ENCODE measurements at regions not wholly inside any gene's neighbourhood (a gene's known extent, or its start where the extent isn't known, plus 50 kb on each side); places are given as distances from the start of the nearest gene placed in this dataset.
"Not testable (repeated sequence)": the region's sequence is repeated elsewhere in the genome, so short reads cannot be mapped to it uniquely, and the experiment has no call there.

DNA sequence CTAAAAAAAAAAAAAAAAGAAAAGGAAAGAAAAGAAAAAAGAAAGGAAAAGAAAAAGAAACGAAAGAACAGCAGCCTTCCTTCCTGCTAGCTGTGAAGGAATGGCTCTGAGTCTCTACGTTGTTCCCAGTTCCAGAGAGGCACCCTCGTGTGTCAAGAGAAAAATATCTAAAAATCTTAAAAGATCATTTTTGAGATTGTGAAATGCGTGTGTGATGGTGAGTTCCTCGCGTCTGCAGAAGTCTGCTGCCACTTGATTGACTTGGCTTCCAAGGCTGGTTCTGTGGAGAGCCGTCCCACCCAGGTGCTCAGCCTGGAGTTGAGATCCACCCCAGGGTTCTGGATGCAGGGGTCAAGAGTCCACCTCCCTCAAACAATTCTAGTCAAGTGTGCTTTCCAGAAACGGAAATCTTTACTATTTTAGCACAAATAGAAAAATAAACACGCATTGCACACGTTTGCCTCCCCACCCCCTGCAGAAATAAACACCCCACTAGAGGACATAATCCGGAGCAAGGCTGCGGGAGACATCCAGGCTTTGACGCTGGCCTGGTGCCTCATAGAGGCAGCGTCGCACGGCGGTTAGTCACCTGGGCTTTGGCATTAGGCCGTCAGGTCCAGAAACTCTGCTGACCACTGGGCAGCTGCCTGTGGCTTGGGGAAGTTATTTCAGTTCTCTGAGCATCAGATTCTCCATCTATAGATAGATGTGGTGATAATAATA lies 265.4 kb downstream of the FAM43A start:
- no peak for DNase-seq

DNA sequence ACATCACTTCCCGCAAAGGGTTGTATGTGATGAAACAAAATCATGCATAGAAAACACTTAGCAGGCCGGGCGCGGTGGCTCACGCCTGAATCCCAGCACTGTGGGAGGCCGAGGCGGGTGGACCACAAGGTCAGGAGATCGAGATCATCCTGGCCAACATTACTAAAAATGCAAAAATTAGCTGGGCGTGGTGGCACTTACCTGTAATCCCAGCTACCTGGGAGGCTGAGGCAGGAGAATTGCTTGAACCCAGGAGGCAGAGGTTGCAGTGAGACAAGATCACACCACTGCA lies 265.9 kb downstream of the FAM43A start:
- DNase-seq: not testable (repeated sequence)

DNA sequence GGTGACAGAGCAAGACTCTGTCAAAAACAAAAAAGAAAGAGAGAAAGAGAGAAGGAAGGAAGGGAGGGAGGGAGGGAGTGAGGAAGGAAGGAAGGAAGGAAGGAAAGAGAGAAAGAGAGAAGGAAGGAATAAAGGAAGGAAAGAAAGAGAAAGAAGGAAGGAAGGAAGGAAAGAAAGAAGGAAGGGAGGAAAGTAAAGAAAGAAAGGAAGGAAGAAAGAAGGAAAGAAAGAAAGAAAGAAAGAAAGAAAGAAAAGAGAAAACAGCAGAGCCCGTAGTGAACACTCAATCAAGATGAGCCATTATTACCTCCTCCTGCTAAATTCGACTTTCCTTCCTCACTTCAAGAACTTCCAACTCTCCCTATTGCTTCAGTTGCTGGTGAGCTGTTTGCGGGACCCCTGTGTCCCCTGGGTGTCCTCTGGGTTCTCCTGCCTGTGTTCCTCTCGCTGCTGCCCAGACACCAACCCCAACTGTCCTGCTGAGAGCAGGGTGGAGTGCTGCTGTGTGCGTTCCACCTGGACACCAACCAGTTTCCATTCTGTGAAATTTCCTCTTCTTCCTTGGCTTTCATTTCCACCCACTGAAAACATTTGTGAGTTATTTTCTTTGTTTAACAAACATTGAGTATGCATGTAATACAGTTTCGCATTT lies 266.4 kb downstream of the FAM43A start:
- no peak for DNase-seq

DNA sequence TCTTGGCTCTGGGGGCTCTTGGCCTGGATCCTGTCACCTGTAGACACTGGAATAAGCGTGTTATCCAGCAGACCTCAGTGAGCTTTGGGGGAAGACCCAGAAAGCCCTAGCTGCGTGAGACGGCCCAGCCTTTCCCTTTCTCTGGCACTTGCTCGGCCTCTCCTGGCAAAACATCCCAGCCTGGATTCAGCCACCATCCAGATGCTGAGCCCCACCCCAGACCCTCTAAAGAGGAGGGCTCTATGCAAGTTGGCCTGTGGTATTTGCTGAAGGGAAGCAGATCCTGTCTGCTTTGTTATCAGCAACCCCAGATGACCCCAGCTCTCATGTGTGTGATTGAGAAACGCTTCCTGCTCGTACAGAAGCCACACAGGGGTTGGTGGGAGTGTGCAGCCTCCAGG lies 267.2 kb downstream of the FAM43A start:
- DNase-seq: no peak

DNA sequence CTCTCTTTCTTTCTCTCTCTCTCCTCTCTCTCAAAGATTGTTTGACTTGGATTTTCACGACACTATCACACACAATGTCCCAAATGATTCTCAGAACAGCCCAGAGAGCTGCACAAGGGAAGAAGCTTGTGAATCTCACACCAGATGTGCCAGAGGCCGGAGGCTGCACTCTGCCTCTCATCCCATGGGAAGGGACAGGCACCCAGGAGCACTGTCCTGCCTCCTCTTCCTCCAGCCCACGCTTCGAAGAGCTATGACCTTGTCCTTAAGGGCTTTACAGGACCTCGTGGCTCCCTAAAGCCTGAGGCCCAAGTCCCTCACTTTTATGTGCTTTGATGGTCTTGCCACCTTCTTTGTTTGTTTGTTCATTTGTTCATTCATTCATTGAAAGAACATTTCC lies 267.6 kb downstream of the FAM43A start:
- no peak for DNase-seq

DNA sequence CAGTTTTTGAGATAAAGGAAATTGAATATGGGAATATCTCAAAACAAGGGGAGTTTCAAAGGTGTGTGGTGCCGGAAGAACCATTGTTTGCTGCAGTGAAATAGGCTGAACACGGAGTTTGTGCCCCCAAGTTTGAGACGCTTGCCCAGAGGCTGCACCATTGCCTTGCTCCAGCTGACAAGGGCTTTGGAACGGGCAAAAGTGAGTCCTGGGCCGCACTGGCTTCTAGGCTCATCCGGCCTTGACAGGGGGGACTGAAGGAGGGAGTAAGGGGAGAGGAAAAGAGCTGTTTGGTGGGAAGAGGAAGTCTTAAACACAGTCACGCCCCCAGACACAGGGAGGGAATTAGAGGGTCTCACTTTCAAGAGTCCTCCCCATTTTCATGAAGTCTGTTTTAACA lies 269.9 kb downstream of the FAM43A start:
- DNase-seq: no peak

DNA sequence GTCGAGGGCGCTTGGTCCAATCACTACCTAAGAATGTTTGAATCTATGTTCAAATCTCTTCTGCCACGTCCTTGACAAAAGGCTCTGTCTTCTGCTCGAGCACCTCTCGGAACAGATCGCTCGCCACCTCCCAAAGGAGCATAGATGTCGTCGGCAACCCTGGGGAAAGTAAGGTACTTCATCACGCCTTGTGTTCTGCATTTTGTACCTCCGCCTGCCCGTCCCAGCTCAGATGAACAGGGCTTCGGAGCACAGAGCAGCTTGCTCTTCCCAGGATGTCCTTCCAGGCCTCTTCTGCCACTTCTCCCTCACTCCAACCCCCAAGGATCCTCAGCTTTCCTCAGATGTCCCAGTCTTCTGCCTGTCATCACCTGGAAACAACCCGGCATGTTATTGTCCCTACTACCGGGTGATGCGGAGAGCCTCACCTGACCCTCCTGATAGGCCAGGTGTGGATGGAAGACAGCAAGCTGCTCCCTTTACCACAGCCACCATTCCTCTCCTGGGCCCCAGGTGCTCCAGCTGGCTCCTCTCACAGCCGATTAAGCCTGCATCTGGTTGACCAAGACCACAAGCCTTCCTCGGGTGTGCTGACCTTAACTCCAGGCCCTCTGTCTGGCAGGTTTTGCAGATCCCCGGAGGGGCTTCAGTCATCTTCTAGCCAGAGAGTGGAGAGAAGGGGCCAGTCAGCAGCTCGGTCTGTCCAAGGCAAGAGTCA lies 270.5 kb downstream of the FAM43A start:
- no peak for DNase-seq

DNA sequence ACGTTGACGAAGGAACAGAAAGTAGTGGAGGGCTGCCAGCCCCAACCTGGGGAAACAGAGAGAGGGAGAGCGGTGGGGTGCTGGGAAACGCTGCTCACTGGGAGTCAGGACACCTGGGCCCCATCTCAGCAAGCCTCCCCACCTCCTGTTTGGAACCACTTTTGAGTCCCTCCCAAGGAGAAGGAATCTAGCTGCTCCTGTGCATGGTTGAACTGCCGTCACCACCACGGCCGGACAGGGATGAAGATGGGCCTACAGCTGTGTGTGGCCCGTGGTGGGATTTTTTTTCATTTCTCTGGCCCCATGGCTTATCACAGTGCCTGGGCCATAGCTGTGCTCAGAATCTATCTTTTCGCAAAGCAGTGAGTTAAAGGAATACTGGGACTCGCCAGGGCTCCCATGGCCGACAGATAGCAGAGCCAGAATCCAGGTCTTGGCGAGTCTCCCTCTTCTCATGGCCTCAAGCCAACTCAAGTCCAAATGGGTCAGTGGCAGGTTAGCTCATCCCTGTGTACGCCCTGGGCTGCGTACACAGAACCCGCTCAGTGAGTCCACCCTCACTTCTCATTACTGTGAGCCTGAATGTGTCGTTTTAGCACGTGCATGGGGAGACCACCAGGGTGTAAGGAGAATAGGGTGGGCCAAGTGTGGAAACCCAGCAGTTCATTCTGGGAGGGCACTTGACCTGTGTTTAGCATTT lies 271.2 kb downstream of the FAM43A start:
- no peak for DNase-seq

DNA sequence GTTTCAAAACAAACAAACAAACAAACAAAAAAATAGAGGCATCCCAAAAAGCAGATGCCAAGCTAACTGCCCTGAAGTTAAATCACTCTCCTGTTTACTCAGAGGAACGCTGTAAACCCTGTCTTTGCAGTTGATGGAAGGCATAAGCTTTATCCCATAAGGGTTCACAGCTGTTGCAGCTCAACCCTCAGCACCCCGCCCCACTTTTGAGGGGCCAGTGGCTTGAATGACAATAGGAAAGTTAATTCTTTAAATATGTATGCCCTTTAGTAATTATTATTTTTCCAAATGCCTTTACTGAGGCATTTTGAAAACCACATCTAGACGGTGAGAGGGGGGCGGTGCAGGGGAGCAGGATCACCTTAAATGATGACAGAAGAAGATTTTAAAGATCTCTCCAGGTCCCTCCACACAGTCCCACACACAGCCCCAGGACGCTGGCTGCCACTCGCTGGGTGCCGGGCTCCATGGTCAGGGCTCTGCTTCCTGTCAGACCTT lies 272.1 kb downstream of the FAM43A start:
- no peak for DNase-seq

DNA sequence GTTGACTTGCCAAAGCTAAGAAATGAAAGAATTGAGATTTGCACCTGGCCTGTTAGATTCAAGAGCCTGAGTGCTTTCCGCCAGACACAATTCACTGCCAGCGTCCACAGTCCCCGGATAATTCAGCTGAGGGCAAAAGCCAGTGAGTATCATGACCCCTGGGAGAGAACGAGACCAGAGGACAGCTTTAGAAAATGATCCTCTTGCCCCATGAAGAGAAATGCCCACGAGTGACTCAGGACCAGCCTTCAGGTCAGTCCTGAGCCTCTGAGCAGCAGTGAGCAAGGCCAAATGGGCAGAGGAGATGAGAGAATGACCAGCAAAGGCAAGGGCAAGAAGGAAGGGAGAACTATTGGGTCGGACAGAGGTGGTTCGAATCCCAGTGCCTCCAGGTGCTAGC lies 273.5 kb downstream of the FAM43A start:
- DNase-seq: no peak

DNA sequence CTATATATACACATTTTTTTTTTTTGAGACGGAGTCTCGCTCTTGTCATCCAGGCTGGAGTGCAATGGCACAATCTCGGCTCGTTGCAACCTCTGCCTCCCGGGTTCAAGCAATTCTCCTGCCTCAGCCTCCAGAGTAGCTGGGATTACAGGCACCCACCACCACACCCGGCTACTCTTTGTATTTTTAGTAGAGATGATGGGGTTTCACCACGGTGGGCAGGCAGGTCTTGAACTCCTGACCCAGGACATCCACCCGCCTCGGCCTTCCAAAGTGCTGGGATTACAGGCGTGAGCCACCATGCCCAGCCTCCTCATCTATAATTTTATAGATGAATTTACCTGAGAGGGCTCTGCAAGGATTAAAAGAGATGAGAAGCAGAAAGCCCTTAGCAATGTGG lies 274.0 kb downstream of the FAM43A start:
- not testable (repeated sequence) for DNase-seq

DNA sequence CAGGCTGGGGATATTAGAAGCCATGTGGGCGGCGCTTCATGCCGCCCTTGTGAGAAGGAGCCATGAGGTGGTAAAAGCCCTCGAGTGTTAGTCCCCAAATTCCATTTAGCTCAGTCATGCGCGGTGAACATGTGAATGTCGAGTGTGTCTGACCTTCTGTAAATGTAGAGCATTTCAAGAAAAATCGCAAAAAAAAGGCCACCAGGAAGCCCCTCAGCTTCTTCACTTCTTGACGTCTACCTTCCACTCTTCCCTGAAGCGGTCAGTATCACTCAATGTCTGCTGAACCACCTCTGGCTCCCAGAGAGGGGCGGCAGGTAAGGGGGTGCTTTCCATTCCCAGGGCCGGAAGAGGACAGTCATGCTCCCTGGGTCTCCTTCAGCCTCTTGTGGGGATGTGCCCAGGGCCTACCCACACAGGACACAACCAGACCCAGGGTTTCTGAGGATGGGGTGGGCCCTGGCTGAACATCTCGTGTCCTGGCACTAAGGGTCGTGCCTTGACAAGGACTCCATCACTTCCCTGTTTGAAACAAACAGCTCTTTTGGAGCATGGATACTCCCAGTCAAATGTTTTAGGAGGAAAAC lies 274.9 kb downstream of the FAM43A start:
- DNase-seq: no peak

DNA sequence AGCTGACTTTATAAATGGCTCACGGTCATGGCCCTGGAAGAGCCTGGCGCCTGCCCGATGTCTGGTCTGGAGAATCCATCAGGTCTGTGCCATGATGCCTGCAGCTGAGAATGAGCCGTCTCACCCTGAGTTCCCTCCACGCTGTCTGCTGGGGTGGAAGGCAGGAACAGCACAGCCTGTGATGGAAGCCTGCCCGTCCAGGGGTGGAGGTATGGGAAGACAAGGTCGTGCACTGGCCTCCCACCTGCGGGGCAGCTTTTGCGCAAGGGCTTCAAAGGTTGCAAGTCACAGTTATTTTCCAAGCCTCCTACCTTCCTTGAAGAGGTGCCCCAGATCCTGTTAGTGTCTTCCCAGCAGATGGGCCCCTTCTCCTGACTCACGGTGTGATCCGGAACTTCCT lies 275.5 kb downstream of the FAM43A start:
- DNase-seq: no peak

DNA sequence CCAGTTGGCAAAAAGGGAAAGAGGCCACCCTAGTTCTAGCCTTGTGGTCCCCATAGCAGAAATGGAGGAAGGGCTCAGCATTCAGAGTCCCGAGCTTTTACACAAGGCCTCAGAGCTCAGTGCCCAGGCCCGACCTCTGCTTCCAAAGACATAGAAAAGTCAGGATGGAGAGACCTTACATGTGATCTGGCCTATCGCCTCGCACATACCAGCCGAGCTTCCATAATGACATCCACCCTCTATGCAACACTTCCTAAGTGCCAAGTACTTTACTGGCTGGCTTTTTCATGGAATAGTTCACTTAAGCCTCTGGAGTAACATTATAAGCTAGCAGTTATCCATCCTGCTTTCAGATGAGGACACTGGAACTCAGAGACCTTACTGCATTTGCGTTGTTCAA lies 275.9 kb downstream of the FAM43A start:
- DNase-seq: no peak

DNA sequence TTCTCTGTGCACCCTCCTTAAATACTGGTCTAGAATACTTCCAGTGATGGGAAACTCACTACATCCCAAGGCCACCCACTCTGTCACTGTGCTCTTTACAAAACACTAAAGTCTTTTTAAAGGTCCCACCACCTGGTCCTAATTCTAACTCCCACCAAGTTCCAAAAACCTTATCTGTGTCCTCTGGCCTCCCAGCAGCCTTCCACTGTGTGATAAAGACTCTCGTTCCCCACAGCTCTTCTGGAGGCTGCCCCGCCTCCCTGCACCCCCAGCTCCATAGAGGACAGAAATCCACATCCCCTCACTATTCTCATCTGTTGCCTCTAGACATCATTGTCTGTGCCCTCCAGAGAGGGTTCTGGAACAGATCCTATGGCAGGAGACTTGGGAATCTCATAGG lies 276.4 kb downstream of the FAM43A start:
- no peak for DNase-seq

DNA sequence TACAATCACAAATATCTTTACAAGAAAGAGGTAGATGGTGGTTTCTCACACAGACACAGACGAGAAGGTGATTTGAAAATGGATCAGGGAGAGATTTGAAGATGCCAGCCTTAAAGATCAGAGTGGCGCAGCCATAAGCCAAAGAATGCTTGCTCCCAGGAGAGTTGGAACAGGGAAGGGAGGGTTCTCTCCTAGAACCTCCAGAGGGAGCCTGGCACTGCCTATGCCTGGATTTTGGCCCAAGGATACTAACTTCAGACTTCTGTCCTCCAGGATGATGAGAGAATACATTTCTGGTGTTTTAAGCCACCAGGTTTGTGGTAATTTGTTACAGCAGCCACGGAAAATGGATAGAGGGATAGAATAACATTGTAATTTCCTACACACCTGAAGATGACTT lies 279.1 kb downstream of the FAM43A start:
- no peak for DNase-seq

DNA sequence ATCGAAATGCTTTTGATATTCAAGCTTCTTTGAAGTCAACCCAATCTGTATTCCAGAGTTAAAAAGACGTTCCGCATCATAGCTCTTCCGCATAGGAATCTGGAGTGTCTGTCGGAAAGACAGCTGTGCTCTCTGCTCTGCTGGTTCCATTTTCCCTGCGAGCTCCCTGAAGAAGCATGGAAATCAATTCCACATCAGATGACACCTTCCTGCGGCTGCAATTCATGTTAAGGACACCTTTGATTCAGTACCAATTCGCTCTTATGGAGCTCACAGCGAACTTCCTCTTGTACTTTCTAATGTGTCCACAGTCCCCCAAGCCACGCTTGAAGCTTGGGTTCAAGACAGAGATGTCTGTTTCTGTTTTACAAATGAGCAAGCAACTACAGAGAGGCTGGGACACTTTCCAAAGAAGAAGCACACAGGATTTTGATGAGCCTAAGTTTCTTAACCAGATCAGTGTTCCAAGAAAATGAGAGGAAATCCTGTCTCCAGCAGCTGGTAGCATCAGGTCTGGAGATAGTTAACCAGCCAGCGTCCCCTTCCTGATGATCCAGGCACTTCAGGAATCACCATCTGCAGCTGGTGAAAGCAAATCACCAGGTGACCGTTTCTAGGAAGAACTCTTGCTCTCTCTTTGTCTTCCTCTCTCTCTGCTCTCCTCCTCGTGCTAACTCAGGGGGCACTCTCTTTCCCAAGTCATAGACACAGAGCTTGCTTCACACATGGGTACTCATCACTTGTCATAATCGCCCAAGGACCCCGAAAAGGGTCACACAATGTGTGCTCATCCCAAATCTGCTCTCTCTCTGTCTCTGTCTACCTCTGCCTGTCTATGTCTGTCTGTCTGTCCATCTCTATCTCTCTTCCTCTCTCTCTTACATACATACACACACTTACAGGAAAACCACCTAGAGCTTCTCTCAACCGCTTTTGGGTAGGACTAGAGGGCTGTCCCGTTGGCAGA lies 281.8 kb downstream of the FAM43A start:
- no peak for DNase-seq

DNA sequence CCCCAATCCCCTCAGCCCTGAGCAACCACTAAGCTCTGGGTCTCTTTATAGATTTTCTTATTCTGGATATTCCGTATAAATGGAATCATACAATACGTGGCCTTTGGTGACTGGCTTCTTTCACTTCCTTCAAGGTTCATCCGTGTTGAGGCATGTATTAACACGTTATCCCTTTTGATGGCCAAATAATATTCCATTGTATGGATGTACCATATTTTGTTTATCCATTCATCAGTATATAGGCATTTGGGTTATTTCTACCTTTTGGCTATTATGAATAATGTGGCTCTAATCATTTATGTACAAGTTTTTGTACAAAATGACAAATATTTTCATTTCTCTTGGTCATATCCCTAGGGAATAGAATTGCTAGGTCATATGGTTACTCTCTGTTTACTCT lies 284.4 kb downstream of the FAM43A start:
- no peak for DNase-seq

DNA sequence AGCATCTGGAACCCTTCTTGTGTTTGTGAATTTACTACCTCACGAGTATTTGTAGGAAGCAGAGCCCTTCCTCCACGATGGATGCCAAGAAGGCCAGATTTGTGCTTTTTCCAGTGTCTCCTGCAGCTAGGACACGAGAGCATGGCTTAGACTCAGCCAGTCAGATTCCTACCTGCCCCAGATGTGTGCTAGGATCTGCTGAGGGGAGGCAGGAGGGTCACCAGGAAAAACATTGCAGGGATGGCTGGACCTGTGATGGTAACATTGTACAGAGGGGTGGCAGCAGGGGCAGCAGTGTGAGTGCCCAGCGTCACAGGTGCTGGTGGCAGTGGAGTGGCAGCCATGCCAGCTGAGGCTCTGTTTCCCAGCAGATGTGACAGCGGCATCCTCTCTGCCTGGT lies 285.3 kb downstream of the FAM43A start:
- no peak for DNase-seq

DNA sequence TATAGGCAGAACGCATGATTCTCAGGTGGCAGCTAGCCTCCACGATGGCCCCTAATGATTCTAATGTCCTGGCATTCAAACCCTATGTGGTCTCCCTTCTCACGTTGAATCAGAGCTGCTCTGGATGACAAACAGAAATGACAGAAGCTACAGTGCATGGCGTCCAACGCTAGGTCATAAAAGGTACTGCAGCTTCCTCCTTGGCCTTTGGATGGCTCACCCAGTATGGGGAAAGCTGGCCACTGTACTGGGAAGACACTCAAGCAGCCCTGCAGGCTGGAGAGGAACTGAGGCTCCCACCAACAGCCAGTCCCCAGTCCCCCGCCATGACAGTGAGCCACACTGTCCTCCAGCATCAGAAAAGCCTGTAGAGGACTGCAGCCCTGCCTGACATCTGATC lies 286.3 kb downstream of the FAM43A start:
- DNase-seq: no peak

DNA sequence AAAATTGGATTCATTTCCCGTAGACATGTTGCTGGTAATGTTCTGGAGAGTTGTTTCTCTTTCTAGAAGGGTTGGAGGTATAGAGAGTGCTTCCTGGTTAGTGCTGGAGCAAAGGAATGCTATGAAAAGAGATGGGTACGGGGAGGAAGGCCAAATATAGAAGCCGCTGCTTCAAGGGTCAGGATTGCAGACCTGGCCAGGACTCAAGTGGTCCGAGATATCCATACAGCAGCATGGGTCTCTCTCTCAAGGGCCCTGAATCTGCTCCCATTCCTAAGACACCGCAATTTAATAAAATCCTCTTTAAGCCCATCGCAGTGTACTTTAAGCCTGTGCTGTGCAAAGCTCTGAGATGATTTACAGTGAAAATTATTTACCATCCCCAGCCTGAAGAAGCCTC lies 287.0 kb downstream of the FAM43A start:
- DNase-seq: no peak
